Activated CD4-positive, alpha-beta T cell treated with anti-CD3 and anti-CD28 coated beads, Interleukin-2, amount 50 U/mL, for 24 hours (primary cell): ENCODE measurements at regions not wholly inside any gene's neighbourhood (a gene's known extent, or its start where the extent isn't known, plus 50 kb on each side); places are given as distances from the start of the nearest gene placed in this dataset.

ENCODE experiments used
- DNase-seq, 2 donors: peaks; one replicate each; pipeline ENCODE4 v3.0.0-alpha.2; 2020; ENCODE audit warnings: low read depth in 1 of 2, low spot score in 1 of 2

DNA sequence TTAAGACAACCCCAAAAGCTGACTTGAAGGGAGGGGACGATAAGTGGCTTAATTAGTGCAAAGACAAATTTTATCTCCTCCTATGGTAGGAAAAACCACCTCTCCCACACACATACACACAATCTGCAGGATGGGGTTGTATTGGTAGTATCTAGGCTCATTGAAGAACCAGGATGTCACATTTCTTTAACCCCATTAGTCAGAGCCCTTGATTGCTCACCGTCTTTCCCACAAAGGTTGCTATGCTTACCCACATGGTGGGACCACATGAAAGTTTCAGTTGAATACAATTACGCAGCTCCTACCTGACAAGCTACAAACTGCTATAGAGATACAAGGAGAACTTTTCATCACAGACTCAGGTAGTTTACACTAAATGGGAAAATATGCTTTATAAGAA is 765.0 kb upstream of the CELF4 start:
- no peak for DNase-seq

DNA sequence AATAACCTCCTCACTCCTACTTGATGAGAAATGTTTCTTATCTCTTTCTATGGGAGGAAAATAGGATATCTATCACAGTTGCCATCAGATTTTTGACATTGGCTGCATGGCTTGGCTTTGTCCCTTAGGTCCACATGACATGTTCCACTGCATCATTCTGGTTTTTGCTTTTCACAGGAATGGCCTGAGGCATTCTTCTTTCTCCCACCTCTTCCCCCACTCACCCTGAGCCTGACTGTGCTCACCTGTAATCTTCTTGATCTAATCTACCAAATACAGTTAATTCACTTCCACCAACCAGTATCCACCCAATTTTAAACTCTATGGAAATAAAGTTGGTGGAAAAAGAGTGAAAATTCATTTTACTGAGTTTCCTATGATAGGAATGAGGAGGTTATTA is 763.5 kb upstream of the CELF4 start:
- DNase-seq, result no peak

DNA sequence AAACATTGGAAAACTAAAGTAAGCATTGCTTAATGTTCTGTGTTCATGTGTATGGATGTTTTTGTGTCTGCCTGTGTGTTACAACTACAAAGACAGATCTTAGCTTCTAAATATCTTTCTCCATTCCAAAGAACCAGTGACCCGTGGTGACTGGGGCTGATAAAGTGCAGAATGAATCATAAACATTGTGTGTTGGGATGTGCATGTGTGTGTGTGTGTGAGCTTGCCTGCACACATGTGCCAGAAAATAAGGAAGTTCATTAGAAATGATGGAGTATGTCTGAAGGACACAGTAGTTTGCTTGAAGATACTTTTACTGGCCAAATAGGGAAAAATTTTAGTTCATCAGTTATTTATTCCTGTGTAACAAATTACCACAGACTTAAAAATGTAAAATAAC is 756.6 kb upstream of the CELF4 start:
- DNase-seq, result no peak

DNA sequence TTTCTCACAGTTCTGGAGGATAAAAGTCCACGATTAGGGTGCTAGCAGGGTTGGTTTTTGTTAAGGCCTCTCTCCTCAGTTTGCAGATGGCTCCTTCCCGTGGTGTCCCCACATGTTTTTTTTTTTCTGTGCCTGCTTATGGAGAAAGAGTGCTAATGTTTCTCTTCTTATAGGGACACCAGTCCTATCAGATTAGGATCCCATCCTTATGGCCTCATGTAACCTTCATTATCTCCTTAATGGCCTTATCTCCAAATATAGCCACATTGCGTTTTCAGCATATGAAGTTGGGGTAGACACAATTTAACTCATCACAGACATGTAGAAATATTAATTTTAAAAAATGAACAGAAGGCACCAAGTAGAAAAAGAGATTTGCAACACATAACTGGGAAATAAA is 755.7 kb upstream of the CELF4 start:
- DNase-seq, result no peak

DNA sequence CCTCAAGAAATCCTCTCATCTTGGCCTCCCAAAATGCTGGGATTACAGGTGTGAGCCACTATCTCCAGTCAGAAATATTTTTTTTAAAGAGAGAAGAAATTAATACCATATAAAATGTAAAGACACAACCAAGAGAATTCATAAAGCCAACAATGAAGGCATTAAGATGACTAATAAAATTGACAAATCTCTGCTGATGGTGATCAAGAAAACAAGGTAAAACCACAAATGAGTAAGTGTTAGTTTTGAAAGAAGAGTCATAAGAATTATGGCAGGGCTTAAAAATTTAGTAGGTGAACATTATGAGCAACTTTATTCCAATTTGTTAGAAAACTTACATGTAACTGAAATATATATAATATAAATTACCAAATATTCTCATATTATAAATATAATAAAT is 752.8 kb upstream of the CELF4 start:
- DNase-seq, result no peak

DNA sequence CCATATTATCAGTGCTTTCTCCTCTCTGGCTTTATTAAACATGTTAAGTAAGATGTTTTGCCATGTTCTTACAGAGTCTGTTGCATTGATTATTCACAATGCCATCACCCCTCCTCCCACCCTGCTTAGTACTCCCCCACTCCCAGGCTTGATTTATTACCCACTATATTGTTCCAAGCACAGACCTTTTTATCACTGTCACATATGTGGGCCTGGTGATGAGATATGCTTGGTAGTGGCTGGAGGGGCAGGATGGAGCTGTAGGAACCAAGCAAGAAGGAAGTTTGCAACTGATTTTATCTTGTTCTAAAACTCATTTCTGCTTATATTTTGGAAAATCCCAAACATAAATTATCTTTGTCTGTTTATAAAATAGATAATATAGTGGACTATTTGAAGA is 748.2 kb upstream of the CELF4 start:
- DNase-seq, result no peak

DNA sequence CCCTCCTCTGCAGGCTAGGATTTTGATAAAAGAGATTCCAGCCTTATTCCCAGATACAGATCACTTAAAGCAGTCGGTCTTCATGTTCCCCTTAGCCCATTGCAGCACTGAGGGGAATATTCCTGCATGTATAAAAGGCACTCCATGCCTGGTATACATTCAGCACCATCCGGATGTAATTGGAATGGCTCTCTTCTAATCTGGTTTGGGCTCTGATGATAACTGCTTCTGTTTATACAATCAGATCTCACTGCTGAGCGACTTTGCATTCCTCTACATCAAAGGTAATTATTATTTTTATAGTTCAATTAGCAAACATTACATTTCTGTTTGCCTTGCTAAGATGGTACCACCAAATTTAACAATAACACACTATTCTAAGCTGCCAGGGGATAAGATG is 746.9 kb upstream of the CELF4 start:
- no peak for DNase-seq

DNA sequence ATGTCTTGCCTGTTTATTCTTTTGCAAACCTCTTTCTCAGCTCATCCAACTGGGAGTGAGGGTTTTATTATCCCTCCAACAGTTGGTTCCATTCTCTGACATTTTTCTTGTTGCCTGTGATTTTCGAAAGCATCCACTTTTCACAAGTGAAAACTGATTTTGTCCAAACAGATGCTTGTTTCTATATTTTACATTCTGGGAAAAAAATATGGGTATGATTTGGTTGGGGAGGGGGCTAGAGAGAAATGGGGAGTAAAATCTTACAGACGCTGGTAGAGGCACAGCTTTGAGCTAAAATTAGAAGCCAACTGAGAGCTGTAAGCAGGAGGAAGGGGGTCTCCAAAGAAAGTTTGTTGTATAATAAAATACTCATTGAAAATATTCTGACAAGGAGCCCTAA is 745.3 kb upstream of the CELF4 start:
- DNase-seq, result no peak

DNA sequence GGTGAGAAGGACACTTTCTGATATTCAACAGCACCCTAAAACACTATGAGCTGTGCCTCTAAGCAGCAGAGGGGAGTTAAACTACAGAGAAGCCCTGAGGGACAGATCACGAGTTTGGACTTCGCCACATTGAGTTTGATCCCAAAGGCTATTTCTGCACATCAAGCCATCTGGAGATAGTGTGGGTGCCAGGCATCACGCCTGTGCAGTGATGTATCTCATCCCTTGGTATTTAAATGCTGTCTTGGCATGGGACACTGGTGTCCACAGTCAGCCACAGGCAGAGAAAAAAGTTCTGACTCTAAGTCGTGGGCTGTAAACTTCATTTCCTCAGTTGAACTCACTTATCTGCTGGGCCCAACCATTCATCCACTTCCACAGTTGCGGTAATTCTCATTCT is 742.3 kb upstream of the CELF4 start:
- no peak for DNase-seq

DNA sequence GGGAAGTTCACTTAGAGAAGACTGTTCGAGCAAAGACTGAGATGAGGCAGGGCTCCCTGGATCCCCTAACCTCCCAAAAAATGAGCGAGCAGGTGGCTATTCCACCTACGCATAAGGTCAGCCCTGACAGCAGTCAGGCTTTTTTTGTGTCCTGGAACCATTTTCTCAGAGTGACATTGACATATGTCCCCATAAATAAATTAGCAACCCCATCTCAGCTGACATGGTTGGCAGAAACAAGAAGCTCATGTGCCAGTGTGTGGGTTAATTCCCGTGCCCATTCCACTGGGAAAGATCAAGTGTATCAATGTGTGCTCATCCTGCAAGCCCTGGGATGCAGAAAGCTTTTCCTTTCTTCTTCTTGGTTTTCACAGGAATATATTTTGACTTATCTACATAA is 740.4 kb upstream of the CELF4 start:
- no peak for DNase-seq

DNA sequence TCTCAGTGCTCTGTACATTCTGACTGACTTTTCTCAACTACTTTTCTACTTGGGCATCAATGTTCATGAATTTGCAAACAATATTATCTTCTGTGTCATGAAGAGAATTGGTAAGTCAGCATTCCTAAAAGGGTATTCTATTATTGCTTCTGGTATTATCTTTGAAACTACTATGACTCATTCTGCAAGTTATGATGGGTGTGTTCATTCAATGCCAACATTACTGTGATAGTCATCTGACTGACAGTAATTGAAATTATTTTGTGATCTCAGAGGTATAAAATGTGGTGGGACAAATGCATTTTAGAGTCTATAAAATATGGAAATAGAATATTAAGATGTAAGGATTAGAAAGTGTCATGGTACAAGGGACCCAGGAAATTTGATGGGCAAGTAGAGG is 736.0 kb upstream of the CELF4 start:
- no peak for DNase-seq

DNA sequence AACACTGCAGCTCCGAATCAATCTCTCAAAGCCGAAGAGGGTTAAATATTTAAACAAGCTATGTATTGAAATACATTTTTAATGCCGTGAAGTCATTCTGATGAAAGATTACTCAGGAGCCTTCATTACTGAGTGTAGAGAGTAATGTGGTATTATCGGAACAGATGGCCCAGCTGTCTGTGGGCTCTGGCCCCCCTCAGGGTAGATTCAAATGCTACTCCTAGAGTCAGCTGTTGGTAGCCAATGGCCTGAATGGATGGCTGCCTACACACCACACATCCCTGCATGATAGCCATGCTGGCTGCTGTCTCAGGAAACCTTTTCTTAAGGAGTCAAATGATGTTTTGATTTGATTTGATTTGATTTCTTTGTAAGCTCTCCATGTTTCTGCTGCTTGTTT is 732.3 kb upstream of the CELF4 start:
- no peak for DNase-seq

DNA sequence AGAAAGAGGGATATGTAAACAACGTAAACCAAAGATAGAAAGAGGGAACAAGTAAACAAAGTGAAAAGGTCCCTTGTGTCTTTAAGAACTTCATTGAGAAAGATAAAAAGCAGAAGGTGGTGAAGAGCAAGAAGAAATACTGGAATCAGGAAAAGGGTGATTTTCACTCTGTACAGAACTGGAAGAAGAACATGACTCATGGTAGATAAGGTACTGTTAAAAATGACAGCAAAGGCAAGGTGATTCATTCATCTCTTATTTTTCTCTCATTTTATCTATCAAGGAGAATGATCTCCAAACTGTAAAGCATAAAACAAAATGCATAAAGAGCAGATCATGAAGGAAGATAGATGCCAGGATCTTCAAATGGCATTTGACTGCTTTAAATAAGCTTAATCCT is 724.6 kb upstream of the CELF4 start:
- no peak for DNase-seq

DNA sequence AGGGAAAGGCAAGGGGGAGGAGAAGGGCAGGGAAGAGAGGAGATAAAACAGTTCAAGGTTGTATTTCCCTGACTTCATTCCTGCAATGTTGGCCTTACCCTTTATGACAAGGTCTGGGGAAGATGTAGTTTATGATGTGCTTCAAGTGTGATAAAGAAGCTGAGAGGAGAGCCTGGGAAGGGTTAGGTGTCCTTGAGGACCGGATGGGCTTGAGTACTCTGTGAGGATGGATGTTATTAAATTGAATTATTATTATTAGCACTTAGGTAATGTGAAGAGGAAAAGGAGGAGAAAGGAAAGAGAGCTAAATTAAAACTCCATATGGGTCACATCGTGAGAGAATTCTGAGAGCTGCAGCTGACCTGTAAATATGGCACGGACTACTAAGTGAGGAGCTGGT is 719.4 kb upstream of the CELF4 start:
- no peak for DNase-seq

DNA sequence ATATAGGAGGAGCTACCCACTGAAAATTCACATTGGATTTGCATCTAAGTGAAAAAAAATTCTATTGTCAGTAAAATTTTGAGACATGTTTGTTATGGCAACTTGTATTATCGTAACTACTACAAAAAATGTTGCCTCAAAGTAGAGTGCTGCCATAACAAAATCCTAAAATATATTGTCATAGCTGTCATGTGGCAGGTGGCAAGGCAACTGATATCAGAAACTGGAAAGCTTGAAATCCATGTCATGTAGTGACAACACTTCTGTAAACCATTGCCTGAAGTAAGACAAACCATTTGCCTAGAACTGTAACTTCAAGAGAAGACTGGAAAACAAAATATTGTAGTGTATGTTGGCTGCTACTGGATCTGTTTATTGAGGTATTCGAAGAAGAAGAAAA is 697.5 kb upstream of the CELF4 start:
- DNase-seq, result no peak

DNA sequence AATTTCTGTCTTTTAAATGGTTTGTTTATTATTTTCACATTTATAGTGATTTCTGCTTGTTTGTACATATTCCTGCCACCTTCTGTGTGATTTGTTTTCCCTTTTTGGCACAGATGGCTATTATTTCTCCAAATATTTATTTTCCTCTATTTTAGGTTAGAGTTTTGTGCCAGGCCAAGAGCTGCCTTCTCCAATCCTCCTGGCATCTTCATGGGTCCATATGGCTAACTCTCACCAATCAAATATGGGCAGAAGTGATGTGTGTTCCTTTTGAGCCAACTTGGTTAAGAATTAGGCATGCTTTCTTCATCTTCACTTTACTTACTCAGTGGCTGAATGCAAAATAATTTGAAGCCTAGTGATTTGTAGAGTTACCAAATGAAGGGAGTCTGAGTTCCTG is 697.1 kb upstream of the CELF4 start:
- DNase-seq, result no peak

DNA sequence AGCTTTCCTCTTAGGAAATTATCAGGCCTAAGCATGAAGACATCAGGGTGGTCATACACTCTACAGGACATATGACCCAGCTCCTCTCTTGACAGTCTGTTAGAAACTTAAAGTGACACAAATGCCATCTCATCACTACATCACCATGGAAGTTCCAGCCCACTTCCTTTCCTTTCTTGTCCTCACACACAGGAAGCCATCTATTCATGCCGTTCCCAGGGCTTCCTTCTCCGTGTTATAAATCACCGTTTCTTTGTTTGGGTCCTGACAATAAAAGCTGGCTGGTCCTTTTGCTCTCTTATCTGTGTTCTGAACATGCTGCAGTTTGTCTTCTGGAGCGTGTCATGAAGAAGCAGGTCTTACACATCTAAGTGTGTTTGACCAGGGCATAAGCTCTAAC is 692.1 kb upstream of the CELF4 start:
- no peak for DNase-seq

DNA sequence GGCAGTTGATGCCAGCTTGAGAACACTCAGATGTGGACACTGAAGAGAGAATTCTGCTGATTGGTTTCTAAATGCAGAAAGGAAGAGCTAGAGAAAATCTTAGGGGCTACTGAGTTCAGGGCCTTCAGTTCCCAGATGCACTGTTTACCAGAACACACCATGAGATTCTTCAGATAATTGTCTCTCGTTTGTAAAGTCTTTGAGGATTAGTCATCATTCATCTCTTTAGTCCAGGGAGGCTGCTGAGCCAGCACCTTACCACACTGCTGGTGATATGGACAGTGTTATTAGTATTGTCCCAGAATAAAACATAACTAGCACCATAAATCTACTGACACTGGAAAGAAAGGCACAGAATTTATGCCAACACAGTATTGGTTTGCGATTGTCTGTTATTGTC is 690.8 kb upstream of the CELF4 start:
- DNase-seq, result no peak

DNA sequence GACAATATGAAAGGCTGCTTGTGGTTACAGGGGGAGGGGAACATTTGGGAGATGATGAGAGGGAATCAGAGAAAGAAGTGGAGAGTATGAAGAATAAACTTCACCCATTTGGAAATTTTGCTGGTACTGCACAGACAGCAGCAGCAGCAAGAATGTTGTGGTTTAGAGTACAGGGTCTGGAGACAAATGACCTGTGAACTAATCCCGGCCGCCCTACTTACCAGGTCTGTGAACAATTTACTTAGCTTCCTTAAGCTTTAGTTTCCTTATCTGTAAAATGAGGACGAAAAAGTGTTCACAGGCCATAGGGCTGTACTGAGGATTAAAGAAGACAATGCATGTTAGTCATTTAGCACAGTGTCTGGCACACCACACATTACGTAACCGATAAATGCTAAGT is 685.4 kb upstream of the CELF4 start:
- DNase-seq, result no peak

DNA sequence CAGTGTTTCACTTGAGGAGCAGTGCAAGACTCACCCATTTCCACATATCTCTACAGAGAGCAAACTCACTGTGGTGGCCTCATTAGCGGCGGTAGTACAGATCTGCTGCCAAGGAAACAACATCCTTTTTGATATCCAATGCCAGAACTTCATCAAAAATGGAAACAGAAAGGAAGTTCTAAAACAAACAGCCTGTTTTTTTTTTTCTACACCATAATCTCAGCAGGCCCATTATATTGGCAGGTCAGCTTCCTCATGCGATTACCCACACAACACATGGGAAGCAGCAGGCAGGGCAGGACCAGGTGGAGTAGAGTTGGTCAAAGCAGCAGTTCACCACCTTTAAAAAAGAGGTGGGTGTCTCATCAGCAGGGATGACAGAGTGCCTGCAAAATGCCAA is 678.9 kb upstream of the CELF4 start:
- no peak for DNase-seq

DNA sequence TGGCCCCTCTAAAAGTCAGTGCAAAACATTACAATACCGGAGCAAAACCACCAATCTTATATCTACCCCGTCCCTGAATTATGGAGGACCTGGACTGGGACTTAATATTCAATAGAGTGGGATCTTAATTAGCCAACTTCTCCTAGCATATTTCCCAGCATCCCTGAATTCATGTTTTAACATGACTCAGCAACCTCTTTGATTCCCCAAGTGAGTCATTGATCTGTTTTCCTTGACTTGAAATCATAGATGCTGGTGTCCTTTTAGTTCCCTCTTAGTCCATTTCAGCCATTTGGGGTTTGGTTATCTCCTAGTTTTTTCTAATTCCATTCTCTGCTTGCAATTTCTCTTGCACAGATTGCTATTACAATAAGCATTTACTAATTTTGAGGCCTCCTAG is 677.7 kb upstream of the CELF4 start:
- no peak for DNase-seq

DNA sequence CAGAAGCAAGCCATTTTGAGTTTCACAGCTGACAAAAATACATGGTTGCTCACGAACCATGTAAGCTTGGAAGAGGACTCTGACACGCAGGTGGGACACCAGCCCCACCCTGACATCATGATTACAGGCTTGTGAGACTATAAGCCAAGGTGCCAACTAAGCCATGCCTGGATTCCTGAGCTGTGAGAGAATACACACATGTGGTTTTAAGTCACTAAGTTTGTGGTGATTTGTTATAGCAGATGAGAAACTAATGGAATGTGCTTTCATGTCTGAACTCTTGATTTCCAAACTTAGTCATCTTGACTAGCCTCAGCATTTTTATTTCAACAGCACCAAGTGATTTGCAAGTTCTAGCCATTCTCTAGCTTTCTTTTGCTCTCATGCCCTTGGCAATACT is 676.1 kb upstream of the CELF4 start:
- DNase-seq, result no peak

DNA sequence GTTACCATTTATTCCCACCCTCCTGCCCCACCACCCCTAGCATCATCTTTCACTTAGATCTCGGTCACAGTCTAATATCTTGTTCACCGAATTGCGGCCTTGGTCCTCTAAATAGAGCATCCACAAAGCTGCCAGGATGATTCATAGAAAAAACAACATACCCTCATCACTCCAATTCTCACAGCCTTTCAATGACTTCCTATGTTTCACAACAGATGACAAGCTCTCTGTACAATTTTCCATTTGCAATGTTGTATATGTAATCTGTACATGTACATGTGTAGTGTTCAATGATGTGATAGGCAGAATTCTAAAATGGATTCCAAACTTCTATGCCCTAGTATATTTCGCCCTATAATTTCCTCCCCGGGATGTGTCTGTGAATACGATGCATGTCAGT is 675.6 kb upstream of the CELF4 start:
- no peak for DNase-seq

DNA sequence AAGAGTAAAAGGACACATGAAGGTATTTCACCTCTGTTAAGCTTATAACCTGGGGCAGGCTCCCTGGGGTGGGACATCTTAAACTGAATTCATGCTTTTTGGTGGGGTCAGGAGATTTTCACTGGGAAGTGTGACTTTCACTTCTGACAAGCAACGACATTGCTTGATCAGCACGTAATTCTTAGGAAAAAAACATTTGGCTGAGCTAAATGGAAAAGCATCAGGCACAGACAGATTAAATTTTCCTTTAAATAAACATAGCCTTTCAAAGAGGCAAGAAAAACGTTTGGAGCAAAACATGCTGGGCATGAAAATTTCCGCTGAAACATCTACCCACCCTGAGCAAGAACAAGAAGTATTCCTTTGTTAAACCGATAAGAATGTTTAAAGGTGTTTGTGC is 674.0 kb upstream of the CELF4 start:
- no peak for DNase-seq

DNA sequence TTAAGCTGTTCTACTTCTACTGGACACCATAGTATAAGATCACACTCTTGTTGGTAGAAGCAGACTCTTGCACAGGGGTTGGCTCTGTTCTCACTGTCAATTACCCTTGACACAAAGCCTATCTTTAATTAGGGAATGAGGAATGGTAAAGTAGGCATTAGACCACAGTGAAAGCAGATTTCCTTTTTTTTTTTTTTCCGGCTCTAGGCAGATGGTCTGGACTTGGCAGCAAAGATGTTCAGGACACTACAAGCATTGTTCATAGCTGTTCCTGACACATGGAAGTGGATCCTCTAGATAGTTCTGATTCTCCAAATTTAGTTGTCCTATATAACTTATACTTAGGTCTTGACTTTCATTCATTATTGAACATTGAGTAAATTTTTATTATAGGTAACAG is 672.2 kb upstream of the CELF4 start:
- DNase-seq, result no peak
